ENCODE measurements at regions not wholly inside any gene's neighbourhood (a gene's known extent, or its start where the extent isn't known, plus 50 kb on each side); places are given as distances from the start of the nearest gene placed in this dataset.
"Not testable (repeated sequence)": the region's sequence is repeated elsewhere in the genome, so short reads cannot be mapped to it uniquely, and the experiment has no call there.

DNA sequence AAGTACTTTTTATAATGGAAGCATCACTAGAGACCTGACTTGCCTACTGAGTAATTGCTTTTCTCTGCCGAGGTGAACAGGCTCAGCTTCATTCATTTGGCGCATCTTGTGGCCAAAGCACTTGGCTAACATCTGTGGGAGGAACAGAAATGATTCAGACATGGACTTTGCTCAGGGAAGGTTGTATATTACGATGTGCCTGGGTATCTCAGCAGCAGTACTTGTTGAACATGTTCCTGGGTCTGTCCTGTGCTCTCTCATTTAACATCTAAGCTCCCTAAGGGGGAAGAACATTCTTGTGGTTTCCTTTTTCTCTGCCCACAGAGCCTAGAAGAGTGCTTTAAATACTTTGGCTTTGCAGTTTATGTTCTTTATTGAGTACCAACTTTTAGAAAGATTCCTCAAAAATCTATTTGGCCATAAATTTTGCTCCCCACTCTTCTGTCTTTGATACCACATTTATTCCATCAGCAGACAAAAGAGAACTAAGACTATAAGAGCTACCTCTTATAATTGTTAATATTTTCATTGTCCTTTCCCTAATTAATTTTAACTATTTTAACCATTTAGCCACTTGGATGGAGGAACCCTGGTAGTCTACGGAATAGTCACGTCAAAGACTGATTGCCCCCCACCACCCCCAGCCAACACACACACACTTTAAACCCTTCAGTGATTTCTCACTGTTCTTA lies 101.2 kb upstream of the EGLN3 start:
- DNase-seq, result peak; percentile 11 to 20
- Mint-ChIP-seq H3K27ac (no peak overlapping the region), H3K9me3 (no peaks in the 10 kb centered on the region), H3K4me1 (peaks cover 51% of the 10 kb centered on the region), H3K27me3 (peaks cover 30% of the 10 kb centered on the region), H3K4me3 (no peak overlapping the region)
- ATAC-seq, result peak; percentile 63

DNA sequence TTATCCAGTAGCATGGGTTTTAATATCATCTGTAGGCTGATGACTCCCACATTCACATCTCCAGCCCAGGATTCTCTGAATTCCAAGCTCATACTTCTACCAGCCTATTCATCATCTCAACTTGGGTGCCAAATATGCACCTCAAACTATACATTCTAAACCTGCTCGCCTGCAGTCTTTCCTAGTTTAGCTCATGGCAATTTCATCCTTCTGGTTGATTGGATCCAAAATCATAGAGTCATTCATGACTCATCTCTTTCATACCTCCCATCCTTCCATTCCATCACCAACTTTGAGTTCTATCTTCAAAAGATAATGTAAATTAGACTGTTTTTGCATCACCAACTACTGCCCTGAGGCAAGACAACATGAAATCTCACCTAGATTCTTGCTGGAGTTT lies 99.7 kb upstream of the EGLN3 start:
- no peak overlapping the region for H3K4me3 Mint-ChIP-seq
- no peak overlapping the region for H3K27ac Mint-ChIP-seq
- H3K4me1 Mint-ChIP-seq, result peaks cover 62% of the 10 kb centered on the region
- no peak for DNase-seq
- H3K9me3 Mint-ChIP-seq, result no peaks in the 10 kb centered on the region
- no peak for ATAC-seq
- H3K27me3 Mint-ChIP-seq, result peaks cover 30% of the 10 kb centered on the region

DNA sequence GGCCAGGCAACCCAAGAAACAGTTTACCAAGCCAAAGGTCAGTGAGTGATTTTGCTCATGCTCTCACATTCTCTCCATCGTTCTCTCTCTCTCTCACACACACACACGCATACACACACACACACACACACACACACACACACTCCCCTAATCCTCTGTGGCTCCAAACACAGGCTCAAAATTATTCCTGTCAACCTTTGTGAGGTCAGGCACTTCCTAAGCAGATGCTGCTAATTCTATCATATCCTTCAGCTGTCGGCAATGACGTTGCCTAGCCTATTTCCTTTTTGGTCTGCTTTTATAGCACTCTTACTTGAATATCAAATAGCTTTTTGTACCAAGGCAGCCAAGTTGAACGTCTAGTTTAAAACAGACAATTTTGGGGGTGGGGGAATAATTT lies 98.9 kb upstream of the EGLN3 start:
- ATAC-seq, result no peak
- no peak overlapping the region for H3K4me3 Mint-ChIP-seq
- peak overlapping the region in 1 of 2 donors; percentile 49 for H3K27ac Mint-ChIP-seq

DNA sequence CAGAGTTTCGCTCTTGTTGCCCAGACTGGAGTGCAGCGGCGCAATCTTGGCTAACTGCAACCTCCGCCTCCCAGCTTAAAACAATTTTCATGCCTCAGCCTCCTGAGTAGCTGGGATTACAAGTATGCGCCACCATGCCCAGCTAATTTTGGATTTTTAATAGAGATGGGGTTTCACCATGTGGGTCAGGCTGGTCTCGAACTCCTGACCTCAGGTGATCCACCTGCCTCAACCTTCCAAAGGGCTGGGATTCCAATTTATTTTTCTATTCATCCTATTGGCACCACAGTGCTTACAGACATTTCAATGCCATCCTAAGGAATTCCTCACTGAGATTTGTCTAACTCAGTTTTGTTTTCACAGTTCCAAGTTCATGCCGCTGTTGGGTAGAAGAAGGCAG lies 98.3 kb upstream of the EGLN3 start:
- peaks cover 68% of the 10 kb centered on the region for H3K4me1 Mint-ChIP-seq
- not testable (repeated sequence) for H3K4me3 Mint-ChIP-seq, H3K9me3 Mint-ChIP-seq, DNase-seq, ATAC-seq, H3K27ac Mint-ChIP-seq
- H3K27me3 Mint-ChIP-seq, result peaks cover 27% of the 10 kb centered on the region

More for the DNA sequence above, 98.9 kb upstream of the EGLN3 start:
- H3K27me3 Mint-ChIP-seq, result peaks cover 30% of the 10 kb centered on the region
- peaks cover 63% of the 10 kb centered on the region for H3K4me1 Mint-ChIP-seq
- DNase-seq, result no peak
- H3K9me3 Mint-ChIP-seq, result no peaks in the 10 kb centered on the region

DNA sequence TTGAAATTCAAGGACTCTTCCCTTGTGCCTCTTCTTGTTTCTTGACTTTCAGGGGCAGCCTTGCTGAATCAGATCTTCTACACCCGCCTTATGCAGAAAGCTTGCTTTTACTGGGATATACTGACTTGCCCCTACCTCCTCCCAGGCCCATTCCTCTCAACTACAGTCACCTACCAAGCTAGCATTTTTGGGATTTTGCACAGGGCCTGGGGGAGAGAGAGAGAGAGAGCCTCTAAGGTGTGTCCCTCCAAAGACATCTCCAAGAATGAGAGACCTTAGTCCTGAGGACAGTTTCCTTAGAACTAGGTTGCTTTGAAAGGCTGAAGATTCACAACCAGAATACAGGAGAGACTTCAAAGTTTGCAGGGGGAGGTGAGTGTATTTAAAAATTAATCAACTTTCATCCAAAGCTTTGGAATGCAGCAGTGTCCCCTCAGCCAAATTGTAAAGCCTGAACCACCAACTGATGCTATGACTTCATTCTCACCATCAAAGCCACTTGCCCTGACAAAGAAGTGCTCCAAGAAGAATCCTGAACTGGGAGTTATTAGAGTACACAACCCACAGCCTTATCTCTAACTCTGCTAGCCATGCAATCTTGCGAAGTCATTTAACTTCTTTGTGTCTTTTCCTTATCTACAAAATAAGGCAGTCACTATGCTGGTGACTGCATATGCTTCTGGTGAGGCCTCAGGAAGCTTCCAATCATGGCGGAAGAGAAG lies 96.1 kb upstream of the EGLN3 start:
- no peaks in the 10 kb centered on the region for H3K9me3 Mint-ChIP-seq
- H3K4me1 Mint-ChIP-seq, result peaks cover 72% of the 10 kb centered on the region
- ATAC-seq (no peak), DNase-seq (no peak)
- peaks cover 9% of the 10 kb centered on the region for H3K27me3 Mint-ChIP-seq
- H3K27ac Mint-ChIP-seq, result peak overlapping the region; percentile 29 to 79
- H3K4me3 Mint-ChIP-seq, result peak overlapping the region in 1 of 2 donors; percentile 21

DNA sequence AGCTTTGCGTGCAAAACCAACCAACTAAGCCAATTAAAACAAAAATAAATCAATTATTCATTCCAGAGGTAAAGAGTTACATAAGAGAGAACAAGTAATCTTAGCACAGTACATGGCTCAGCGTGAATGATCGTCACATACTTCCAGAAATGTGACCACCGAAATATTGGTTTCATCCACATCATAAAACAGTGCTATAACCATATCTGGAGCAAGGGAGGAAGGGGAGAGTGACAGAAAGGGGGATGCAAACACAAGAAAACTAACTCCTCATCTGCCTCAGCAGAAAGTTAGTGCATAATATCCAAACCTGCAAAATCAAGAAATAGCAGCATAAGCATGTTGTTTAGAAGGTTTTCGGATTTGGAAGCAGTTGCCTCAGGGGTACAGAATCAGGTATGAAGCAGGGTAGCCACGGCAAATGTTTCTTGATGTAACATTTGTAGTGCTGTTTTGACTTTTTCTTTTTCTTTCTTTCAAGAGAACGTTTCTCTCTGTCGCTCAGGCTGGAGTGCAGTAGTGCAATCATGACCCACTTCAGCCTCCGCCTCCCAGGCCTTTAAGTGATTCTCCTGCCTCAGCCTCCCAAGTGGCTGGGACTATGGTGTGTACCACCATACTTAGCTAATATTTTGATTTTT lies 93.9 kb upstream of the EGLN3 start:
- peak; percentile 42 for ATAC-seq
- Mint-ChIP-seq H3K4me1 (peaks cover 62% of the 10 kb centered on the region), H3K27ac (peak overlapping the region in 1 of 2 donors; percentile 15), H3K27me3 (no peaks in the 10 kb centered on the region), H3K4me3 (peak overlapping the region; percentile 70), H3K9me3 (no peaks in the 10 kb centered on the region)
- peak; percentile 17 to 26 for DNase-seq

DNA sequence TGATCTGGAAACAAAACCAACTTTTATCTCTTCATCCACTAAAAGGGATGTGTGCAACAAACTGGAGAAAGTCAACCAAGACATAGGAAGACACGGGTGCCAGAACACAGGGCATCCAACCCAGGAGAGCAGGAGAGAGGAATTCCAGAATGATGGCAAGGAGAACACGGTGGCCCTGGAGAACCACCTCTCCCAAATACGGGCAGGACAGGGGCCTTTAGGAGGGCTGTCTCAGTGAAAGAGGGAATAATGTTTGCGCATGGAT lies 93.4 kb upstream of the EGLN3 start:
- Mint-ChIP-seq H3K4me1 (peaks cover 57% of the 10 kb centered on the region), H3K4me3 (peak overlapping the region; percentile 70), H3K9me3 (no peaks in the 10 kb centered on the region), H3K27ac (peak overlapping the region; percentile 35 to 92), H3K27me3 (no peaks in the 10 kb centered on the region)
- no peak for ATAC-seq
- DNase-seq, result no peak

DNA sequence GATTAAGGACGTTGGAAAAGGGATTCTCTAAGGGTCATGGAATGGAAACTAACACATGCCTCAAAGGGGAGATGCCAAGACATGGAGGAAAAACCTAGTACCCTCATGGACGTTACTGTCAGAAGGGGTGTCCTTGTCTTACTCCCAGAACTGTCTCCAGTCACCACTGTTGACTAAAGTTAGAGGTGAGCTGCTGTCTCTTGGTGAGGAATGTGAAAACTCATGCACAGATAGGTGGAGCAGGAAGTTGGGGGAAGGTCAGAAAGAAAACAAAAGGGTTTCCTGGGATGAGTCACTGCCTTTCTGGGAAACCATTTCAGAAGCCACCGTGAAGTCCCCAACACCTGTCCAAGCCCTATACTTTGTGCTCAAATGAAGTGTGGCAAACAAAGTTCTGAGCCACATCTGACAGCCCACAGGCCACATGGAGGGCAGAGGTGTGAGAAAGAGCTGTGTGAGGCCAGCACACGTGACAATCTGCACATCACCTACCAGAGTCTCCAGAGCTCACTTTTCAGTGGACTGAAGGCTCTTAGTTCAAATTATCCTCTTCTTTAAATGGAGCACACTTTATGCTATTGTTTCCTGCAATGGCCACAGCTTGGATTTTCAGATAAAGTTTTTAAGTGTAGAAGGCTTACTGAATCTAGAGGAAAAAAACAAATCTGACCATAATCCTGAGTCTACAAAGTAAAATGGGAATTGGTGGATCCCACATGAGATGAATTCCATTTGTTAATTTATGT lies 92.9 kb upstream of the EGLN3 start:
- Mint-ChIP-seq H3K9me3 (no peaks in the 10 kb centered on the region), H3K27ac (peak overlapping the region; percentile 75 to 92), H3K27me3 (no peaks in the 10 kb centered on the region), H3K4me1 (peaks cover 58% of the 10 kb centered on the region), H3K4me3 (peak overlapping the region; percentile 70)
- DNase-seq (peak; percentile 85 to 94), ATAC-seq (peak; percentile 99)

DNA sequence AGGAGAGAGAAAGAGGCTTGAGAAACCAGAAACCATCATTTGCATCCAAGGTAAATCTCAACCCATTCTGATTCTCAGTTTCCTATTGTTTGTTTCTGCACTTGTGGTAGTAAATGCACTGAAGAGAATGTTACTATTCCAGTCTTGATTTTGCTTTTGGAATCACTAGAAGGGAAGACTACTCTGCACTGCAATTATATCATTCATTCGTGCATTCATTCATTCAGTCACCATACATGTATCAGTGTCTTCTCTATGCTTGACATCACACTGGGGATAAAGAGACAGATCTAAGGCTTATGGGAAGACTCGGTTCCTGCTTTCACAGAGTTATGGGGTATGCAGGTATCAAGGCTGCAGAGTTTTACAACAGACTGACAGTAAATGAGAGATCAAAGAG lies 90.3 kb upstream of the EGLN3 start:
- no peak for DNase-seq
- Mint-ChIP-seq H3K4me1 (peaks cover 50% of the 10 kb centered on the region), H3K27ac (no peak overlapping the region), H3K27me3 (no peaks in the 10 kb centered on the region), H3K9me3 (no peaks in the 10 kb centered on the region), H3K4me3 (no peak overlapping the region)
- ATAC-seq, result no peak

DNA sequence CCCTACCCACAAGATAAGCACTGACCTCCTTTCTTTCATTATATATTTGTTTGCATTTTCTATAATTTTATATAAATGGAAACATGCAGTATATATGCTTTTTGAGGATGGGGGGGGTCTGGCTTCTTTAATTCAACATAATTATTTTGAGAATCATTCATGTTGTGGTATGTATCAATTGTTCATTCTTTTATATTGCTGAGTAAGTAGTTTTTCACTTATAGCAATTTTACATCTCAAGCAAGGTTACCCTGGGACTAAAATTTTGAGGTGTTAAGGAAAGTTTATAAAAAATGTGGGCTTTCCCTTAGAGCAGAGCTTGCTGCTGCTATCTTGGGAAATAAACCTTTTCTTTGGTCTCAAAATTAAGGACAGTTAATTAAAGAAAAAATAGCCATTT lies 89.9 kb upstream of the EGLN3 start:
- no peaks in the 10 kb centered on the region for H3K27me3 Mint-ChIP-seq
- no peak overlapping the region for H3K4me3 Mint-ChIP-seq
- H3K9me3 Mint-ChIP-seq, result no peaks in the 10 kb centered on the region
- no peak for DNase-seq
- no peak for ATAC-seq
- H3K4me1 Mint-ChIP-seq, result peaks cover 48% of the 10 kb centered on the region
- no peak overlapping the region for H3K27ac Mint-ChIP-seq

DNA sequence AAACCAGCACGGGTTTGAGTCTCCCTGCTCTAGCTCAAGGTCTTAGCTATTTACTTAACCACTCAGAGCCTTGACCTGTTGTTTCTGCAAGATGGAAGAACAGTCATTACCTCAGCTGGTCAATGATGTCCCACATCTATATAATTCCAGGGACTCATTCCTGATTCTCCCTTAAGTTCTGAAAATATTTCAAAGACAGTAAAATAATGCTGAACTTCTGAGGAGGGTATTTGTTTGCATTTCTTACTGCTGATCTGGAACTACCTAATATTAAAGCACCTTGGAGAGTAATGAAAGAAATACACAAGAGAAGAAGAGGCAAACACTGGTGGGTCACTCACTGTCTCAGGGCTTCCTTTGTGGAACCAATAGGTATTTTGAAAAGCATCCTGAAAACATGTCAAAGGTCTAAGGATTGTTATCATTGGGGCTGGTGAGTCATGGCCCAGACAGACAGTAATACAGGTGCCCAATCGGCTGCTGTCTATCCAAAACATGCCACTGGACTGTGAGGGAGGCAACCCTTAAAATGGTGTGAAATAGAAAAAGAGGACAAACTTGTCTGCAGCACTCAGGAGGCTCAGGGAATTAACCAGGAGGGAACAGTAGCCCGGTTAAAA lies 88.7 kb upstream of the EGLN3 start:
- ATAC-seq (no peak), DNase-seq (no peak)
- no peaks in the 10 kb centered on the region for H3K27me3 Mint-ChIP-seq
- peaks cover 40% of the 10 kb centered on the region for H3K4me1 Mint-ChIP-seq
- no peaks in the 10 kb centered on the region for H3K9me3 Mint-ChIP-seq
- no peak overlapping the region for H3K4me3 Mint-ChIP-seq
- no peak overlapping the region for H3K27ac Mint-ChIP-seq

DNA sequence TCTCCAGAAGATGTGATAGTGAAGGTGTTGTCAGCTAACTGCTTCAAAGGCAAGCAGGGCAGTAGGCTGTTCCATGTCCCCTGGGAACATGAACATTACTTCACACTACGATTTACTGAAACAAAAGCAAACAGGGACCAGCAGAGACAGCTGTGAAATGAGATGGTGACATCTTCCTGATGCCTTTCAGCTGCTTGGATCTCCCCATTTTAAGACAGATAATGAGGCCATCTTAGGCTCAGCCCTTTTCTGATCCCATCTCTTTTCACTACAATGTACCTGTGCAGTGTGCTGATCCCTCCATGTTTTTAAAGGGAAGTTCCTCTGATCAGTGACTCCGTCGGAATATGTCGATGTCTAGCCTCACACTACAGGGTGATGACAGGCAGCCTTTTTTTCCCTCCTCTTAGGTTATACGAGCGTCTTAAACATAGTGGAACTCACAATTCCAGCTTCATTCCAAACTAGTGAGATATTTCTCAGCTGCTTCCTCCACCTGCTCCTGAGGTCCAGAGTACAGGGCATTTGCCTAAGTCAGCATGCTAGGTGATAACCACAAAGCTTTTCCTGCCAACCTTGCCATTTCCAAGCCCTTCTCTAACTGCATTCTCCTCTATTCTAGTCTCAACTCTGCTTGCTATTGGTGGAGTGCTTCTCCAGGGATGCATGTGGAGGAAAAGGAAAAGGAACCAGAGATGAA lies 87.6 kb upstream of the EGLN3 start:
- DNase-seq (no peak), ATAC-seq (no peak)
- Mint-ChIP-seq H3K4me1 (peaks cover 30% of the 10 kb centered on the region), H3K27ac (peak overlapping the region in 1 of 2 donors; percentile 62), H3K4me3 (no peak overlapping the region), H3K27me3 (no peaks in the 10 kb centered on the region), H3K9me3 (no peaks in the 10 kb centered on the region)

DNA sequence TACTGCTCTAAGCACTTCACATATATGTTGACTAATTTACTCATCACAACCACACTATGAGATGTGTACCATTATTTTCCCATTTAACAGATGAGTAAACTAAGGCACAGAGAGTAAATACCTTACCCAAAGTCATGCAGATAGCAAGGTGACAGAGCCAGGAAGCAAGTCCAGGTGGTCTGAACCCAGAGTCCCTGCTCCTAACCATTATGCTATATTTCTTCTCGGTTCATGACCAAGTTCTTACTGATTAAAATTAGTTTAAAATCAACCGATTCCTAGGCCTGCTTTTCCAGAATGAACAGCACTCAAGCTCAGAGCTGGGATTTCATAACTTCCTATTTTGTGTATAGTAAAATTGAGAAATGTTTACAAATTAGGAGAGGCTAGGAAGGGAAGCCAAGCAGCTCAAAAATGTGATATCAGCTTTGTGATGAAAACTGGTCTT lies 85.5 kb upstream of the EGLN3 start:
- DNase-seq (no peak), ATAC-seq (no peak)
- Mint-ChIP-seq H3K27ac (peak overlapping the region in 1 of 2 donors; percentile 60), H3K4me3 (no peak overlapping the region), H3K27me3 (no peaks in the 10 kb centered on the region), H3K4me1 (peaks cover 11% of the 10 kb centered on the region), H3K9me3 (no peaks in the 10 kb centered on the region)

DNA sequence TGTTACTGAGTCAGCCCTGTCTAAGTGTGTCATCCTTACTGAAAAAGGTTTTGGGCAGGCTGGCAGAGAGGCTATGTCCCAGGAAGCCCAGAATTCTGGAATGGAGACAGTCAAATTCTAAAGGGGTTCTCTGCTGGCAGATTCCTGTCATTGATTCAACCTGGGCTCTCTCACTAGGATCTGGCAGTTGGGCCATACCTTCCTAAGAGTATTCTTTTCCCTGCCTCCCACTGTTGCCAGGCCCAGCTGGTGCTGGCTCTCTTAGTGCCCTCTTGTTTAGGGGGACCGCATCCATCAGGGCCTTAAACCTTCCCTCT lies 85.0 kb upstream of the EGLN3 start:
- Mint-ChIP-seq H3K27me3 (no peaks in the 10 kb centered on the region), H3K9me3 (no peaks in the 10 kb centered on the region), H3K27ac (peak overlapping the region in 1 of 2 donors; percentile 60), H3K4me3 (no peak overlapping the region), H3K4me1 (peaks cover 8% of the 10 kb centered on the region)
- ATAC-seq, result no peak
- DNase-seq, result no peak
